K562 (cell line): ENCODE measurements at regions not wholly inside any gene's neighbourhood (a gene's known extent, or its start where the extent isn't known, plus 50 kb on each side); places are given as distances from the start of the nearest gene placed in this dataset.

Source experiments
- AFF4 ChIP-seq: sonication (generic); formaldehyde crosslinking; IDR thresholded peaks from 2 replicates; pipeline ENCODE4 v1.8.0; 2023; ENCODE audit warnings: mild to moderate bottlenecking, missing genetic modification reagents
- EHMT2 ChIP-seq: fragments of 450-650 bp; IDR thresholded peaks from 2 replicates; pipeline ENCODE4 v1.6.1; 2018; ENCODE audit warnings: antibody characterized with exemption
- ELF1 ChIP-seq: fragments of 200-800 bp; sonication (Bioruptor generic); IDR thresholded peaks from 2 replicates; pipeline ENCODE4 v1.6.1; 2016; ENCODE audit warnings: missing genetic modification characterization, missing compliant biosample characterization
- EP300 ChIP-seq: IDR thresholded peaks from 2 replicates; pipeline ENCODE4 v1.6.1; 2012; ENCODE audit warnings: low read length, improper control_type of control experiment
- HMBOX1 ChIP-seq: sonication (generic); IDR thresholded peaks from 2 replicates; pipeline ENCODE4 v1.6.1; 2016
- HSF4 ChIP-seq: fragments of 250-450 bp; sonication (Bioruptor Pico); IDR thresholded peaks from 2 replicates; pipeline ENCODE4 v2.1.2; 2022; ENCODE audit warnings: mild to moderate bottlenecking, moderate library complexity, borderline replicate concordance
- ILF3 ChIP-seq: fragments of 450-650 bp; IDR thresholded peaks from 2 replicates; pipeline ENCODE4 v1.6.1; 2018; ENCODE audit warnings: antibody characterized with exemption, mild to moderate bottlenecking, moderate library complexity, borderline replicate concordance
- SFPQ ChIP-seq: fragments of 200-400 bp; formaldehyde crosslinking; IDR thresholded peaks from 2 replicates; pipeline ENCODE4 v1.6.1; 2017; ENCODE audit warnings: mild to moderate bottlenecking, low read depth, low read length, moderate library complexity
- SMARCA5 ChIP-seq: fragments of 450-650 bp; IDR thresholded peaks from 2 replicates; pipeline ENCODE4 v1.6.1; 2016
- ZBTB11 ChIP-seq, 3 experiments: fragments of 200-800 bp in 1 of 3; fragments of 250-450 bp in 1 of 3; fragments of 450-650 bp in 1 of 3; sonication (Bioruptor Pico) in 1 of 3; sonication (Bioruptor generic) in 1 of 3; formaldehyde crosslinking in 1 of 3; IDR thresholded peaks; 2 replicates each; pipeline versions ENCODE4 v1.6.1 to v1.8.0; 2016 to 2022; ENCODE audit warnings: mild to moderate bottlenecking in 2 of 3, missing genetic modification characterization in 2 of 3, missing compliant biosample characterization in 1 of 3, moderate library complexity in 1 of 3
- ZBTB9 ChIP-seq: fragments of 450-650 bp; formaldehyde crosslinking; IDR thresholded peaks from 2 replicates; pipeline ENCODE4 v1.4.0; 2020; ENCODE audit warnings: mild to moderate bottlenecking, moderate library complexity
- ZNF175 ChIP-seq: fragments of 200-800 bp; sonication (Bioruptor generic); IDR thresholded peaks from 2 replicates; pipeline ENCODE4 v1.6.1; 2016; ENCODE audit warnings: low read depth, mild to moderate bottlenecking, missing genetic modification characterization, missing compliant biosample characterization

- TF ChIP-seq ZNF175 (no peak; the same call in 1 of the 2 replicates), SMARCA5 (no peak), ILF3 (no peak), EHMT2 (peak; percentile 49; the same call in 1 of the 2 replicates), SFPQ (no peak), HMBOX1 (peak; percentile 88), HSF4 (CRISPR knock-in tag) (no peak), ELF1 (tag) (no peak), EP300 (peak; percentile 93), AFF4 (CRISPR knock-in tag) (no peak), ZBTB9 (no peak), ZBTB11 (CRISPR knock-in tag; IDR thresholded peaks at IDR 0.05) (no peak; a peak in 1 of 6 replicates)
Measured at GRCh38 chr5:12615141-12615820, 711.0 kb upstream of the CTNND2 start (continued).
